Loucy (cell line): ENCODE measurements at regions not wholly inside any gene's neighbourhood (a gene's known extent, or its start where the extent isn't known, plus 50 kb on each side); places are given as distances from the start of the nearest gene placed in this dataset.

Experiments
- EZH2phosphoT487 ChIP-seq: fragments of 200-600 bp; IDR thresholded peaks from 2 replicates; pipeline ENCODE4 v1.6.1; 2018; ENCODE audit warnings: antibody characterized with exemption, mild to moderate bottlenecking, moderate library complexity, borderline replicate concordance
- TF ChIP-seq, protein P1 (sequence below): fragments of 200-600 bp; sonication (generic); conservative IDR thresholded peaks from 2 replicates; pipeline ENCODE4 v1.5.1; 2014; ENCODE audit warnings: mild to moderate bottlenecking, antibody characterized with exemption, low read length

- TF ChIP-seq, protein P1, sequence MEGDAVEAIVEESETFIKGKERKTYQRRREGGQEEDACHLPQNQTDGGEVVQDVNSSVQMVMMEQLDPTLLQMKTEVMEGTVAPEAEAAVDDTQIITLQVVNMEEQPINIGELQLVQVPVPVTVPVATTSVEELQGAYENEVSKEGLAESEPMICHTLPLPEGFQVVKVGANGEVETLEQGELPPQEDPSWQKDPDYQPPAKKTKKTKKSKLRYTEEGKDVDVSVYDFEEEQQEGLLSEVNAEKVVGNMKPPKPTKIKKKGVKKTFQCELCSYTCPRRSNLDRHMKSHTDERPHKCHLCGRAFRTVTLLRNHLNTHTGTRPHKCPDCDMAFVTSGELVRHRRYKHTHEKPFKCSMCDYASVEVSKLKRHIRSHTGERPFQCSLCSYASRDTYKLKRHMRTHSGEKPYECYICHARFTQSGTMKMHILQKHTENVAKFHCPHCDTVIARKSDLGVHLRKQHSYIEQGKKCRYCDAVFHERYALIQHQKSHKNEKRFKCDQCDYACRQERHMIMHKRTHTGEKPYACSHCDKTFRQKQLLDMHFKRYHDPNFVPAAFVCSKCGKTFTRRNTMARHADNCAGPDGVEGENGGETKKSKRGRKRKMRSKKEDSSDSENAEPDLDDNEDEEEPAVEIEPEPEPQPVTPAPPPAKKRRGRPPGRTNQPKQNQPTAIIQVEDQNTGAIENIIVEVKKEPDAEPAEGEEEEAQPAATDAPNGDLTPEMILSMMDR = no peak
- no peak for TF ChIP-seq EZH2phosphoT487
These were observed 170.6 kb upstream of the GLI2 start for GRCh38 chr2:120565095-120565460.
